Osteoblast (primary cell): ENCODE measurements at regions not wholly inside any gene's neighbourhood (a gene's known extent, or its start where the extent isn't known, plus 50 kb on each side); places are given as distances from the start of the nearest gene placed in this dataset.

Experiments
- DNase-seq: peaks from one replicate; pipeline ENCODE4 v3.0.0; 2011; ENCODE audit warnings: low spot score, mixed read lengths; ENCODE audit not compliant: insufficient read length; ENCODE audit errors: missing footprints
- H2AFZ ChIP-seq: 2 replicates; pipeline ENCODE4 v1.6.0; 2011; ENCODE audit warnings: mild to moderate bottlenecking, low read length
- H3K27ac ChIP-seq: 2 replicates; pipeline ENCODE4 v1.5.1; 2011; ENCODE audit warnings: mild to moderate bottlenecking, low read depth, low read length, moderate library complexity
- H3K27me3 ChIP-seq: 2 replicates; pipeline ENCODE4 v1.6.0; 2012; ENCODE audit warnings: mild to moderate bottlenecking, control low read depth, inconsistent platforms, low read length, moderate library complexity; ENCODE audit not compliant: insufficient read depth
- H3K36me3 ChIP-seq: 2 replicates; pipeline ENCODE4 v1.5.1; 2011; ENCODE audit warnings: mild to moderate bottlenecking, low read length, control low read depth, moderate library complexity; ENCODE audit not compliant: insufficient read depth
- H3K4me1 ChIP-seq: 2 replicates; pipeline ENCODE4 v1.5.1; 2011; ENCODE audit warnings: mild to moderate bottlenecking, low read length, control low read depth, moderate library complexity; ENCODE audit not compliant: insufficient read depth
- H3K4me2 ChIP-seq: 2 replicates; pipeline ENCODE4 v1.6.0; 2011; ENCODE audit warnings: mild to moderate bottlenecking, low read length; ENCODE audit not compliant: insufficient read depth
- H3K4me3 ChIP-seq: fragments of 200-600 bp; sonication (generic); 3 replicates; pipeline ENCODE4 v1.5.1; 2012; ENCODE audit warnings: mild to moderate bottlenecking, low read length, inconsistent platforms; ENCODE audit not compliant: insufficient read depth
- H3K79me2 ChIP-seq: 2 replicates; pipeline ENCODE4 v1.6.0; 2012; ENCODE audit warnings: mild to moderate bottlenecking, low read length, control low read depth, inconsistent platforms; ENCODE audit not compliant: insufficient read depth
- H3K9me3 ChIP-seq: 2 replicates; pipeline ENCODE4 v1.5.1; 2011; ENCODE audit warnings: low read depth, low read length, control low read depth
- H4K20me1 ChIP-seq: 2 replicates; pipeline ENCODE4 v1.6.0; 2012; ENCODE audit warnings: mild to moderate bottlenecking, low read length, control low read depth; ENCODE audit not compliant: insufficient read depth
- TF ChIP-seq, protein P1 (sequence below): IDR thresholded peaks from 2 replicates; pipeline ENCODE4 v1.5.1; 2011; ENCODE audit warnings: mild to moderate bottlenecking, low read depth, low read length, moderate library complexity; ENCODE audit errors: extremely low read depth

DNA sequence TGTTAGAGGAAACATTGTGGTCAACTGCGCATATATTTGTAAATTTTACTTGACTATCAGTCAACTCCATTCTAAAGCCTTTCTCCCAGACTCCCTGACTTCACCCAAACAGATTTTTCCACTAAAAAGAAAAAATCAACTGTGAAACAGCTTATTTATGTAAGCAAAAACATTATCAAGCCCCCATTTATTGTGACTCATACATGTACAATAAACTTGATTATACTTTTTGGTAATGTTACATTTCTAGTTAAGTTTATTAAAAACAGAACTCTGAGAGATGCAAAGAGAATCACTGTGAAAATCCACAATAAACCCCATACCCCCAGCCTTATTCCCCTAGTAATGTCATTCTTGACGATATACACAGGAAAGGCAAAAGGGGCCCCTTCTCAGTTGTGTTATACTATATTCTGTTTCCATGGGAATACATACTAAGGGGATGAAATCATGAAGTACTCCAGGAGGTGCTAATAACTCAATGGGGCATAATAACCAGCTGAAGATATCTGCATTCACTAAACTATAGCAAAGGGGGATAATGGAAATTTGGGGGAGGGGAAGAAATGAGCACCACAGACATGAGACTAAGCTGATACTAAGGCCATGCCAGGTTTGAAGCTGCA lies 616.0 kb downstream of the ACTL7B start:
- TF ChIP-seq, protein P1, sequence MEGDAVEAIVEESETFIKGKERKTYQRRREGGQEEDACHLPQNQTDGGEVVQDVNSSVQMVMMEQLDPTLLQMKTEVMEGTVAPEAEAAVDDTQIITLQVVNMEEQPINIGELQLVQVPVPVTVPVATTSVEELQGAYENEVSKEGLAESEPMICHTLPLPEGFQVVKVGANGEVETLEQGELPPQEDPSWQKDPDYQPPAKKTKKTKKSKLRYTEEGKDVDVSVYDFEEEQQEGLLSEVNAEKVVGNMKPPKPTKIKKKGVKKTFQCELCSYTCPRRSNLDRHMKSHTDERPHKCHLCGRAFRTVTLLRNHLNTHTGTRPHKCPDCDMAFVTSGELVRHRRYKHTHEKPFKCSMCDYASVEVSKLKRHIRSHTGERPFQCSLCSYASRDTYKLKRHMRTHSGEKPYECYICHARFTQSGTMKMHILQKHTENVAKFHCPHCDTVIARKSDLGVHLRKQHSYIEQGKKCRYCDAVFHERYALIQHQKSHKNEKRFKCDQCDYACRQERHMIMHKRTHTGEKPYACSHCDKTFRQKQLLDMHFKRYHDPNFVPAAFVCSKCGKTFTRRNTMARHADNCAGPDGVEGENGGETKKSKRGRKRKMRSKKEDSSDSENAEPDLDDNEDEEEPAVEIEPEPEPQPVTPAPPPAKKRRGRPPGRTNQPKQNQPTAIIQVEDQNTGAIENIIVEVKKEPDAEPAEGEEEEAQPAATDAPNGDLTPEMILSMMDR, result no peak
- Histone ChIP-seq H3K4me1 (no peaks in the 10 kb centered on the region), H2AFZ (no peak overlapping the region), H3K4me2 (no peak overlapping the region), H3K27ac (no peak overlapping the region), H4K20me1 (no peaks in the 10 kb centered on the region), H3K4me3 (no peak overlapping the region), H3K36me3 (no peaks in the 10 kb centered on the region), H3K27me3 (no peaks in the 10 kb centered on the region), H3K9me3 (no peaks in the 10 kb centered on the region), H3K79me2 (no peaks in the 10 kb centered on the region)
- no peak for DNase-seq

DNA sequence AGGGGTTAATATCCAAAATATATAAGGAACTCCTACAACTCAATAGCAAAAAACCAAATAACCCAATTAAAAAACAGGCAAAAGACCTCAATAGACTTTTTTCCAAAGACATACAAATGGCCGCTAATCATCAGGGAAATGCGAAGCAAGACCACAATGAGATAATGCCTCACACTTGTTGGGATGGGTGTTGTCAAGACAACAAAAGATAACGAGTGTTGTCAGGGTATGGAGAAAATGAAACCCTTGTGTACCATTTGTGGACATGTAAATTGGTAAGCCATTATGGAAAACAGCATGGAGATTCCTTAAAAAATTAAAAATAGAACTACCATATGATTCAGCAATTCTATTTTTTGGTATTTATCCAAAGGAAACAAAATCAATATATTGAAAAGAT lies 620.2 kb downstream of the ACTL7B start:
- Histone ChIP-seq H3K9me3 (no peaks in the 10 kb centered on the region), H3K4me1 (no peaks in the 10 kb centered on the region), H2AFZ (no peak overlapping the region), H3K36me3 (no peaks in the 10 kb centered on the region), H3K4me3 (no peak overlapping the region), H3K27ac (no peak overlapping the region), H3K79me2 (no peaks in the 10 kb centered on the region), H3K27me3 (no peaks in the 10 kb centered on the region), H4K20me1 (no peaks in the 10 kb centered on the region), H3K4me2 (no peak overlapping the region)
- TF ChIP-seq, protein P1, result no peak
- no peak for DNase-seq

DNA sequence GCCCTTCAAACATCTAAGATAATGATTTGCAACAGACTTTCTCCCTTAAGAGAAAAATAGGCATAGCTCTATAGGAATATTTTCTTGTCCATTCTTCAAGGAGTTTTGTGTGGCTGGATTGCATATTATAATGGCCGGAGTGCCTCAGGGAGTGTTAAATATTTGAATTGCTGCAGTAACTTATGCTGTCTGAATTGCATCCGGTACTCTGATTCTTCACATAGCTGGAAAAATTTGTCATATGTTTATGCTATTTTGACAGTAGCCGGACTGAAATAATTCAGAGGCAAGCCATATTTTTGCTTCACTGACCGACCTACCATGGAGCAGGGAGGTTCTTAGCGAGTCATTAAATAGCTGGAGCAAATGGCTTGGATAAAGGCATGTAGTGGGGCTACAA lies 621.0 kb downstream of the ACTL7B start:
- no peak for DNase-seq
- H3K36me3 ChIP-seq, result no peaks in the 10 kb centered on the region
- H4K20me1 ChIP-seq, result no peaks in the 10 kb centered on the region
- H3K4me3 ChIP-seq, result no peak overlapping the region
- no peaks in the 10 kb centered on the region for H3K79me2 ChIP-seq
- H2AFZ ChIP-seq, result no peak overlapping the region
- no peaks in the 10 kb centered on the region for H3K4me1 ChIP-seq
- H3K27me3 ChIP-seq, result no peaks in the 10 kb centered on the region
- H3K27ac ChIP-seq, result no peak overlapping the region
- no peak overlapping the region for H3K4me2 ChIP-seq
- H3K9me3 ChIP-seq, result no peaks in the 10 kb centered on the region
- TF ChIP-seq, protein P1, result no peak

DNA sequence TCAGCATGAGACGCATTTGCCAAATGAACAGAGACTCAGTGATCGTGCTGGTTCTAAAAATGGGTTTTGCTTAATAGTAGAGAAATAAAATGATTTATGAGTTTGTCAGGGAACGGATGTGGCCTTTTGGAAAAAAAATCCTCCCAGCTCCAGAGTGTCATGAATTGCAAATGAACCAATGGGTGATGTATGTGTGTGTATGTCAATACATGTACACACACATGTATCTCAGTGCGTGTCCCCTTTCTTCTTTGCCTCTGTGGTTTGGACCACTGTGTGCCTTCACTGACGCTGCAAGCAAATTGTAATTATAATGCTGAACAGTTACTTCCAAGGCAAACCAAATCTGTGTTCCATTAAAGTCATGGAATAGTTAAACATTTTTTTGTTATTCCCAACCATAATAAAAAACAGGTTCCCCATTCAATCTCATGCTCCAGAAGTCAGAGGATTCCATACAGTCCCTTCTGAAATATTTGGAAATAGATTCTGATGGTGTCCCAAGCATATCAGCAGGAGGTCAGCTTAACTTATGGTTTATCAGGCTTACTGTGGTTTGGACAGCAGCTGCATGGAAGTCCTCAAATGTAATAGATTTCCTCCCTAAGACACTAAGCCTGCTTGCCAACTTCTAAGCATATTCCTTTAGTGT lies 630.5 kb downstream of the ACTL7B start:
- Histone ChIP-seq H3K4me1 (no peaks in the 10 kb centered on the region), H3K4me2 (no peak overlapping the region)
- no peak for DNase-seq

More for the DNA sequence above, 630.5 kb downstream of the ACTL7B start:
- Histone ChIP-seq H4K20me1 (no peaks in the 10 kb centered on the region), H3K27me3 (no peaks in the 10 kb centered on the region), H2AFZ (no peak overlapping the region), H3K79me2 (no peaks in the 10 kb centered on the region), H3K4me3 (no peak overlapping the region), H3K36me3 (no peaks in the 10 kb centered on the region), H3K27ac (no peak overlapping the region), H3K9me3 (no peaks in the 10 kb centered on the region)
- TF ChIP-seq, protein P1, result no peak
